GM21717 (cell line): ENCODE measurements at regions not wholly inside any gene's neighbourhood (a gene's known extent, or its start where the extent isn't known, plus 50 kb on each side); places are given as distances from the start of the nearest gene placed in this dataset.
"Not testable (repeated sequence)": the region's sequence is repeated elsewhere in the genome, so short reads cannot be mapped to it uniquely, and the experiment has no call there.

Source experiments
- ATAC-seq: cut with Tn5 transposase; IDR thresholded peaks from one replicate; pipeline ENCODE4 v1.9.1; 2021; ENCODE audit warnings: mild to moderate bottlenecking, moderate library complexity; ENCODE audit not compliant: unreplicated experiment

GRCh38 chr7:124179641-124180040 is 146.8 kb upstream of the TMEM229A start:
- no peak for ATAC-seq

DNA sequence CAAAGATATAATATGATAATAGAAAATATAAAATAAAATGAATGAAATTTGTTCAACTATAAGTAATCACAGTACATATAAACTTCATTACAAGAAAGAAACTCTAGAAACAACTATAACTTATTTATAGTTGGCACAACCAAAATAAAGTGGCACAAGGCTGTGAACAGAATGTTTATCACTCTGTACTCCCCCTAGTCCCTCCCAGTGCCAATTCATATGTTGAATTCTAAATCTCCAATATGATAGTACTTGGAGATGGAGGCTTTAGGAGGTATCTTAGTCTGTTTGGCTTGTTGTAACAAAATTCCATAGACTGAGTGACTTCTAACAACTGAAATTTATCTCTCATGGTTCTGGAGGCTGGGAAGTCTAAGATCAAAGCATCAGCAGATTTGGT is 145.0 kb upstream of the TMEM229A start:
- no peak for ATAC-seq

DNA sequence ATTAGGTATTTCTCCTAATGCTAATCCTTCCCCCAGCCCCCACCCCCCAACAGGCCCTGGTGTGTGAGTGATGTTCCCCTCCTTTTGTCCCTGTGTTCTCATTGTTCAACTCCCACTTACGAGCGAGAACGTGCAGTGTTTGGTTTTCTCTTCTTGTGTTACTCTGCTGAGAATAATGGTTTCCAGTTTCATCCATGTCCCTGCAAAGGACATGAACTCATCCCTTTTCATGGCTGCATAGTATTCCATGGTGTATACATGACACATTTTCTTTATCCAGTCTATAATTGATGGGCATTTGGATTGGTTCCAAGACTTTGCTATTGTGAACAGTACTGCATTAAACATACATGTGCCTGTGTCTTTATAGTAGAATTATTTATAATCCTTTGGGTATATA is 138.9 kb upstream of the TMEM229A start:
- not testable (repeated sequence) for ATAC-seq

- no peak for ATAC-seq
Observed at GRCh38 chr7:124171068-124171467, 138.2 kb upstream of the TMEM229A start.

DNA sequence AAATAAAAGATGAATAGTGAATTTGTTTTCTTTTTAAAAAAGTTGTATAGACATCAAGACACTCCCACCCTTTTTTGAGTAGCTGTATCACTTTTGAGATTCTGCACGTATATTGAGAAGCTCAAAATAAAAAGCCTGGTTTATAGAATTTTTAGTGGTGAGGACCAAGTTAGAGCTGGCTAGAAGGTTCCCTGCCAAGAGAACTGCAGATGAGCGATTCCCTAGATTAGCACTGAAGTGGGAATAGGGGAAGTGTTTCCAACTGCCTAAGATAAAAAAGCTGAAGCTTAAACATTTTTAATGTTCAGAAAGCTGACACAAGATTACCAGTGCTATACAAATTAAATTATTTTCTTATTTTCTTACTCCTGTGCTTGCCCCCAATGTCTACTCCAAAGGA is 135.7 kb upstream of the TMEM229A start:
- ATAC-seq: no peak

DNA sequence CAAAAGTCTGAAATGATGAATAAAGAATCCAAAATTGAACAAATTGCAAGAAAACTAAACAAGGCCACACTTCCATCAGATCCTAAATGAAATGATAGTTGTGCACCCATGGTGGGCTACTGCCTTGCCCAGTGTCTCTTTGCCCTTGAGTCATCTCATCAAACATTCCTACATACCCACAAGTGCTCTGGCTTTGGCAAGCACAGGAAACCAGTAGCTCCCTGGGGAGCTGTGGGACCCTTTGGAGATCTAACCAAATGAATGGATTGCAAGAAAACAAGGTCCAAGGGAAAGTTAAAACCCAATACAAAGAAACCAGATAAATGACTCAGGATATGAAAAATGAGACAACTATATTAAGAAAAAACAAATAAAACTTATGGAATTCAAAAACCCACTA is 129.8 kb upstream of the TMEM229A start:
- no peak for ATAC-seq

GRCh38 chr7:124155432-124156022 is 122.7 kb upstream of the TMEM229A start:
- ATAC-seq: no peak

DNA sequence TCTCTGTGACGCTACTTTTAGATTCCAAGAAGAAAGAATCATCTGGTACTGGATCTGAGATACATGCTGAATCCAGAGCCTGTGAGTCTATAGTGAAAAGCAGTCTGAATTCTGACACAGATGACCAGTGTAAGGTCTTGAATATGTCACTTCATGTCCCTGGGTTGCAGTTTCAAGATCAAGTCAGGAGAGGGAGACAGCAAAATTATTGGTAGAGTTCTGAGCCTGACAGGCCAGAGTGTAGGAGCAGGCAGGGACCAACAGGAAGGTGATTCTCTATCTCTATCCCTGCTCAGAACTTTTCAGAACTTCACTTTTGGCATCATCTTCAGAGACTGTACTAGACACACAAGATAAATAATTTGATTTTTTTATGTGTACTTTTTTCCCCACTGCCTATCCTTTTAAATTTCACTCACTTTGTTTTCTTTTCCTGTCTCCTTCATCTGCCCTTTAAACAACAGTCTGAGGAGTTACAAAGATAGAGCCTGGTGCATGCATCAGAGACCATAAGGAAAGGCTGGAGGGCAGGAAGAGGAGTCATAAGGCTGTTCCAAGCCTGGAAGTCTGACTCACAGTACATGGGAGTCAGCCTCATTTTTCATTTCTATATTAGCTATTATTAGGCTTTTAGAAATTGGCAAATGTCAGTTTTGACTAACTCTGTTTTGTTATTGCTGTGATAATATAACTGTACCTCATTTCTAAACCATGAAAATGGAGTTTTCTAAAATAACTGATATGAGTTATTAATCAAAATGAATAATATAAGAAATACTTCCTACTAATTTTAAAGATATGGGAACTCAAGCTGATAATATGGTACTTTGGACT is 120.2 kb upstream of the TMEM229A start:
- ATAC-seq: no peak

GRCh38 chr7:124137664-124138063 is 104.8 kb upstream of the TMEM229A start:
- no peak for ATAC-seq

DNA sequence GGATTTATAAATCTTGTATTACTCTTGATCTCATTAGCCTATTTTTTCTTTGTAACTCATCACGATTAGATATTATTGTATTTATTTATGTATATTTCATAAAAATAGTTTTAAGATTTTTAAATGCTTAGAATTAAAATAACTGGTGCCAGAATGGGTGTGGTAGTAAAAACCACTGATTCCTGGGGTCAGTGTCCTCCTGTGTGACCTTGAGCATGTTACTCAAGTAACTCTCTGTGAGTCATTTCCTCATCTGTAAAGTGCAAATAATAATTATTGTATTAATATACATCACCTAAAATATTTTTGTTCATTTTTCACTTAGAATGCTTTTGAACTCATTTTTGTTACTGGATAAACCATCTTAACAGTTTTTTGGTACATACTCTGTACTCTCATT is 91.3 kb upstream of the TMEM229A start:
- ATAC-seq: no peak

- no peak for ATAC-seq
Observed at GRCh38 chr7:124120911-124121310, 88.0 kb upstream of the TMEM229A start.

DNA sequence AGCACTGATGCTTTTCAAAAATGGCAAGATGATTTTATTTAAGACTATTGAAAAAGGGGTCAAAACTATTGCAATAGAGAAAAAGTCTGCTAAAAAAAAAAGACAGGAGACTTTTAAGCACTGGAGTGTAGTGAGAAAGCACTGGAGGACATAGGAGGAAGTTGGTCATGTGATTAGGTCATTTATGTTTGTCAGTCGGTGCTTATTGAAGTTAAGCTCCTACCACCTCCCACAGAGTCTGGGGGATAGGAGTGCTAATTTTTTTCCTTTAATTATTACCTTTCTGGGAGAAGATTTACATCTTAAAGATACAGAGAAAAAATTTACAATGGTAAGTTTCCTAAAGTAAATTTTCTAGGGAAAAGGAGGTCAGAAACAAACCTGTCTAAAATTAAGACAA is 80.2 kb upstream of the TMEM229A start:
- no peak for ATAC-seq

DNA sequence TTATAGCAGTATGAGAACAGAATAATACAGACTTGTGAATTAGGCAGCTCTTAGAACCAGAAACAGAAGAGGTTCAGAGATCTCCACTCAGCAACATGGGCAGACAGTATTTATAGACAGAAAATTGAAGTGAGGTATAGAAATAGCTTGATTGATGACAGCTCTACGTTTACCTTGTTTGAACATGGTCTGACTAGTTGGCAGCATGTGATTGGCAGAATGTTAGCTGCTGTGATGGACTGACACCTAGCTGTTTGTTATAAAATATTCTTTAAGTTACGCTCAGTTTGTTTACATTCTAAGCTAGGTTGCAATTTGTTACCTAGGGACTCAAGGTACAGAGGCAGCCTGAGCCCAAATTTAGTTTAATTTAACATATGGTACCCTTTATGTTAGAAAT is 73.7 kb upstream of the TMEM229A start:
- no peak for ATAC-seq

DNA sequence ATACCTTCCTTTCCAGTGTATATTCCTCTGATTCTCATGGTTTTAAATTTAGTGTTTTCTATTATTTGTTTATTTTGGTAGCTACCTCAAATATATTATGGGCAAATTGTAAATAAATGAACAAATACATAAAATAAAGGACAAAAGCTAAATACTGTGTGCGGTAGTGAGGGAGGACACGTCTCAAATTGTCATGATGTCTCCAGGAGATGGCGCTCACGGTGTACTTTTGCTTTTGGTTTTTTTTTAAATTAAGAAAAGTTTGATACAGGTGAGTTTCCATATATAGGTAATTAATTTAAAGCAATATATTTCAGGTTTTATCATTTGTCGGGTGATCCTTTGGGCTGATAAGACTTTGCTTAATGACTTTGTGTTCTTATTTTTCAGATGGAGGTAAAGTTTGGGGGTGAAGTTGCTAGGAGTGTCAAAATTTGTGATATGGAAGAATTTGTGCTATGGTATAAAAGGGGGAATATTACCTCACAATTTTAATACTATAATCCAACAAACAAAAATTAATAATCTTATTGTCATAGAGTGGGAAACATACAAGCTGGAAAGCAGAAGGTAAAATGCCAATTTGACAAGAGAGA is 68.4 kb upstream of the TMEM229A start:
- ATAC-seq: no peak

- ATAC-seq: no peak
Observed at GRCh38 chr7:124100190-124100589, 67.3 kb upstream of the TMEM229A start.

GRCh38 chr7:124099585-124099984 is 66.7 kb upstream of the TMEM229A start:
- not testable (repeated sequence) for ATAC-seq

GRCh38 chr7:124089621-124090020 is 56.8 kb upstream of the TMEM229A start:
- ATAC-seq: no peak

DNA sequence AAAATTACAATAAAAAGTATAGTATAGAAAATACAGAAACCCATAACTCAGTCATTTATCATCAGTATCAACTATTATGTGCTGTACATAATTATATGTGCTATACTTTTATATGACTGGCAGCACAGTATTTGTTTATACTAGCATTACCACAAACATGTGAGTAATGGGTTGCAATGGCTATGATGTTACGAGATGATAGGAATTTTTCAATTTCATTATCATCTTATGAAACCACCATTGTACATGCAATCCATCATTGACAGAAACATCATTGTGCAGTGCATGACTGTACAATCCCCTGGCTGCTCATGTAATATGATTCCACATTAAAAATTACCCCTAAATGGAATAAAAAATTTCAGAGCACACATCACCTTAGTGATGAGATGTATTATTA is 55.7 kb upstream of the TMEM229A start:
- no peak for ATAC-seq

DNA sequence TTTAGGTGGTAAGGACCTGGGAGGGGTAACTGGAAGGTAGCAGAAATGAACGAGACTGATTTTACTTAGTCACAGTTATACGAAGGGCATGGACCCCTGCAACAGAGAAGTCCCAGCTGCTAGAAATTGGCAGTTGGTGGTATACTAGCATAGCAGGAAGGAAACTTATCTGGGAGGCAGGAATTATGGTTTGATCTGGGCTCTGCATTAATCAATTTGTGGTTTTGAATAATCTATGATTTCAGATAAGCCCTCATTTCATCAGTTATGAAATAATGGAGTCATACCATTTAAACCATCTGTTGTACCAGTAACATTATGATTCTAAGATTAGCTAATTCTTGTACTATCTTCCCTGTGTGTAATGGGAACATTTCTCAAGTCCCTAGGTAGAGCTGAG is 54.0 kb upstream of the TMEM229A start:
- no peak for ATAC-seq

- no peak for ATAC-seq
Observed at GRCh38 chr7:124085179-124085578, 52.3 kb upstream of the TMEM229A start.

DNA sequence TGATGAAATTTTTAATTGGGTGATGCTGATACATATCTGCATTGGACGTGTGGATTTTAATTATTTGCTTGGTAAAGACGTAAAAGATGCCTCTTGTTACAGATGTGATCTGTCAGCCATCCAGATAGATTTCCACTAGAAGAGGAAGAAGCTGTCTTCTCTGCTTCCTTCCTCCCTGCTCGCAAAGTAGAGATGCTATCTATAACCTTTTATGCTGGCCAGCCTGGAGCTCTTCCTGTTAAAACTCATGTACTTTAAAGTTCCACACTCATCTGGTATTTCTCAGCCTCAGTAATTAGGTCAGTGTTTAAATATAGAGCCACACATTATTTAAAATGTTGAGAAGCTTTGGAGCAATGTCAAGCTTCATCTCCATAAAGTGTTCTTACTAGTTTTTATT is 51.2 kb upstream of the TMEM229A start:
- ATAC-seq: no peak
